ENCODE measurements at regions not wholly inside any gene's neighbourhood (a gene's known extent, or its start where the extent isn't known, plus 50 kb on each side); places are given as distances from the start of the nearest gene placed in this dataset.

DNA sequence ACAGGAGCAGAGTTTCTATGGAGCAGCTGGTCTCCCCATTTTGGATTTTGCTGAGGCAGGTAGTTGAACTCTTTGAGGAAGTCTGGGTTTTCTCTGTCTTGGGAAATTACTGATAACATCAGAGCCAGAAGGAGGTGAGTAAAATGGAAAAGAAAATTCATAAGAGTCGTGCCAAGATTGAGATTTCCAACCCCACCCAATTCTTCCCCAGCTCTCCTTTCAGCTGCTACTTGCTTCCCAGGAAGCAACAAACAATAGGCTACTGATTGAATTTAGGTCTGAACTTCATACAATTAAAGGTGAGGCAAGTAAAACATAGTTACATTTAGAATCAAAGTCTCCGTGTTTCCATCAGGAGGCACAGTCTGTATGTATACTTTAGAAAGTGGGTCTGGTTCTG is 54.6 kb upstream of the EOLA2 start:
- DNase-seq (ENCODE audit: low spot score), result no peak

DNA sequence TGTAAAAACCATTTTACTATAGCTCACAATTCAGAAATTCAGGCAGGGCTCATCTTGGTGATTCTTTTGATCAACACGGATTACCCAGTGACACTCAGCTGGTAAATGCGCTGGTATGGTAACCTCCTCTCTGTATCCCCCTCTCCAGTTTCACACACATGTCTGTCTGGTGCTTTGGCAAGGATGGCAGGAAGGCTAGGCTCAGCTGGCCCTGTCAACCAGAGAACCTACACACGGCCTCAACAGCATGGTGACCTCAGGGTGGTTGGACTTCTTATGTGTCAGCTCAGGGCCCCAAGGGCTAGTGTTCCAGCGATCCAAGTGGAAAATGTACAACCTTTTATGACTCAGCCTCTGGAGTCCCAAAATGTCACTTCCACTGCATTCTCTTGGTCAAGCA is 55.7 kb upstream of the EOLA2 start:
- no peak for DNase-seq (ENCODE audit: low spot score)

DNA sequence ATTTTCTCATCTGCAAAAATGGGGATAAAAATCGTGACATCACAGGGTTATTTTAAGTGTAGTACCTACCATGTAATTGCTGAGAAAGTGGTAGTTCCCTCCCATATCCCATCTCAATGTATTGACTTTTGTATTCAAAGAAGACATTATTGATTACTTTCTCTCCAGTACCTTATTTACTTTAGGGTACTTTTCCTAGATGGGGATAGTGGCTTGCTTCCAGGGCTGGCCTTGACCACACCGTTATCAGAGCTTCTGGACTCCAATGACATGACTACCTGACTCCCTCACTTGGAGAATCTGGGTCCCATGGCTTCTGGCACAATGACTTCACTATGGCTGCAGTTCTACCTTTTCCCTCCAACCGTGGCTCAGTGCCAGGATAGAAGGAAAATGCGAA is 58.2 kb upstream of the EOLA2 start:
- no peak for DNase-seq (ENCODE audit: low spot score)

GRCh38 chrX:150005027-150005426 is 66.7 kb upstream of the EOLA2 start:
- DNase-seq (ENCODE audit: low spot score), result no peak

DNA sequence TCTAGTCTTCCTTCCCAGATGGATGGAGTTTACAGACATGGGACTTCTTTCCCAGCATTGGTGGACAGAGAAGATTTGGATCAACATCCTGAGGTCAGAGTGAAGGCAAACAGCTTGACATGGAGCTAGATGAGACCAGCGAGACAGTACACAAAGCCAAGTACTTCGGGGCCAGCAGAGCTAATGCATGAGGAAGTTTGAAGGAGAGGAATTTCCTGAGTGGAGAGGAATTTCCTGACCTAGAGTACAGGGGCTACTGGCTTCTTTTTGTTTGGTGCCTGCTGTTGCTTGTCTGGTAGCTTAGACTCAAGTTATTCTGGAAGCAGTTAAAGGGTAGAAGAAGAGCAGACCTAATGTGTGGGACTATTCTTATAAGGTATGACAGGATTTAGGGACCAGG is 69.1 kb upstream of the EOLA2 start:
- DNase-seq (ENCODE audit: low spot score), result no peak

- no peak for DNase-seq (ENCODE audit: low spot score)
Measured at GRCh38 chrX:150012647-150013381, 74.5 kb upstream of the EOLA2 start.

DNA sequence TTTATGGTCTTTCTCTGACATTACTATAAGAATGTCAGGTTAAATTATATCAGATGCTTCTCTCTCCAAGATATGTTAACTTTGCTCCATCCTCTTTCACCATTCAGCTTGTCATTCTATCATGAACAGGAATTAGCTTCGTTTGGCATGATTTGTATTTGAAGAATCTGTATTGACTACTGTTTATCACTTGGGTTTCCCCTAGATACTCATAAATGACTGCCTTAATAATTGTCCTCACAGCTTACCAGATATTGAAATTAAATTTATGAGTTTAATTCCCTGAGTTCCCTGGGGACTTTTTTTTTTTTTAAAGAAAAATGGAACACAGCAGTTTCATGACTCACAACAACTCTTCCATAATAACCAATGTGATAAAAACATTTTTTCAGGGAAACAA is 76.2 kb upstream of the EOLA2 start:
- DNase-seq (ENCODE audit: low spot score), result no peak

GRCh38 chrX:150017868-150018267 is 79.6 kb upstream of the EOLA2 start:
- DNase-seq (ENCODE audit: low spot score), result no peak

GRCh38 chrX:150018931-150019361 is 80.7 kb upstream of the EOLA2 start:
- DNase-seq (ENCODE audit: low spot score), result peak; percentile 5

- DNase-seq (ENCODE audit: low spot score), result no peak
Measured at GRCh38 chrX:150028692-150029091, 90.4 kb upstream of the EOLA2 start.

DNA sequence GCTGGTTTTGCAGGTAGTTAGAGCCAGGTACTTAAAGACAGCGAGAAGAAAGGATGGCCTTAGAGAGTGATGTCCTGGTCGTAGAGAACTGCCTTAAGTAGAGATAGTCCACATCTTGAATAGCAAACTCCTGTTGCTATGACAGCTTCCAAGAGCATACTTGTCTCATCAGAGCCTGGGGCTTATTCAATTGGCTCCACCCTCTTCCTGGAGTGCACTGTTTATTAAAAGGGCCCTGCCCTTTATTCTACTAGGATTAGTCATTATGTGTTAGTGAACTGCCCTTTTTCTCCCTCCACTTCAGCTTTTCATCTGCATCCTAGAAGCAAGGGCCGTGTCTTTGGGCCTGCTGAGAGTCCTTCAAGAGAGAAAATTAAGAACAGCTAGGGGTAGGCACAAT is 94.5 kb upstream of the EOLA2 start:
- peak; percentile 35 for DNase-seq (ENCODE audit: low spot score)

- no peak for DNase-seq (ENCODE audit: low spot score)
Measured at GRCh38 chrX:150034788-150035187, 96.5 kb upstream of the EOLA2 start.

DNA sequence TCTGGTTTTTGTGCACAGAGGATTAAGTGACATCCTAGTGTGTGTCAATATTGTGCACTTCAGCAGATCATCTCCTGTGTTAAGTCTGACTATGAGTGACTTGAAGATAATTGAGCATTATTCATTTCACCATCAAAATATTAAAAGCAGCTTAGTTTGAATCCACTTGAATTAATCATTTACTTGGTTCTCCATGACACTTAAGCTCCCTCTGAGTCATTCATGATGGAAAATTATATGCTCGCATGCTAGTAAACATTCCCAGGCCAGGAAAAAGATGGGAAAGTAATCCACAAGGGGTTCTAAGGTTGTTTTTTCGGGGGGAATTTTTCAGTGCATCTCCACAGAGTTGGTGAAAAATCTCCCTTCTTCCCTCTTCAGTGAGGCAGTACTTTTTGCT is 97.2 kb upstream of the EOLA2 start:
- no peak for DNase-seq (ENCODE audit: low spot score)

DNA sequence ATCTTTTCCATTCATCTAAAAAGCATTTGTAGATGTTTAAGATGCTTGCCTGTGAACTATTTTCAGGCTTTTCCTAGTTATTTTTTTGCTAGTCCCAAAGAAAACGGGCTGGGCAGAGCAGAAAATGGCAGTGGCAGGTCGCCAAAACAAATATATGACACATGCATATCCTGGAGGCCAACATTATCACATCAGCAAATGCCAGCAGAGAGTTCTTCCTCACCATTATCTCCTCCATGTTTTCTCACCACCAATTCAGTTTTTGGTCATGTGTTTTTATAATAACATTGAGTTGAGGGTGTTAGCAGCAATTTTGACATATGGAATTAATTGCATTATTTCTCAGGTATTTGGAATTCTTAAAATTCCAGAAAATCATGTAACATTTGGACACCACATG is 97.9 kb upstream of the EOLA2 start:
- DNase-seq (ENCODE audit: low spot score), result peak; percentile 24

GRCh38 chrX:150036641-150037040 is 98.3 kb upstream of the EOLA2 start:
- no peak for DNase-seq (ENCODE audit: low spot score)

- DNase-seq (ENCODE audit: low spot score), result no peak
Measured at GRCh38 chrX:150037041-150037440, 98.8 kb upstream of the EOLA2 start.

DNA sequence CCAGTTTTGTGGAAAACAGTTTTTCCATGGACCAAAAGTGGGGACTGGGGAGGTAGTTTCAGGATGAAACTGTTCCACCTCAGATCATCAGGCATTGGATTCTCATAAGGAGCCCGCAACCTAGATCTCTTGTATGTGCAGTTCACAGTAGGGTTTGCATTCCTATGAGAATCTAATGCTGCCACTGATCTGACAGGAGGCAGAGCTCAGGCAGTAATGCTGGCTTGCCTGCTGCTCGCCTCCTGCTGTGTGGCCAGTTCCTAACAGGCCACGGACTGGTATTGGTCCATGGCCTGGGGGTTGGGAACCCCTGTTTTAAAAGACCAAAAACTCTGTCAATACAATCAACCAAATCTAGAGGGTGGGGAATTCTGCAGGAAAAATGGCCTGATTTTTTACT is 100.0 kb upstream of the EOLA2 start:
- no peak for DNase-seq (ENCODE audit: low spot score)

GRCh38 chrX:150038986-150039599 is 100.8 kb upstream of the EOLA2 start:
- no peak for DNase-seq (ENCODE audit: low spot score)

- DNase-seq (ENCODE audit: low spot score), result no peak
Measured at GRCh38 chrX:150041208-150041607, 102.9 kb upstream of the EOLA2 start.

GRCh38 chrX:150044556-150044955 is 106.3 kb upstream of the EOLA2 start:
- DNase-seq (ENCODE audit: low spot score), result no peak

DNA sequence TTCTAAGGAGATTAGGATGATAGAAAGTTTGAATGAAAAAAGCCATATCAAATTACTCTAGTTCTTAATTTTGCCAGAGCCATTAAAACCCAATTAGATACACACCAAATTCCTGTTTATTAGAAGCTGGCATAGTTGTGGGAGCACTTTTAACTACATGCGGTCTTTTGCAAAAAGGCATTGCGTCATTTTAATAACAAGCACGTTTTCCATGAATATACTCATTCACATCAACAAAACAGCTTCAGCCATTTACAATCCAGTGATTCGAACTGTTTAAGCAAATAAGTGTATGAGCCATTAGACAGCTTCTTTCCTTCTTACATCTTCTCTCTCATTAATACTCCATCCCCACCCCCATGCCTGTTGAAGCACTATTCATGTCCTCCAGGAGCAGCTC is 109.5 kb upstream of the EOLA2 start:
- no peak for DNase-seq (ENCODE audit: low spot score)

DNA sequence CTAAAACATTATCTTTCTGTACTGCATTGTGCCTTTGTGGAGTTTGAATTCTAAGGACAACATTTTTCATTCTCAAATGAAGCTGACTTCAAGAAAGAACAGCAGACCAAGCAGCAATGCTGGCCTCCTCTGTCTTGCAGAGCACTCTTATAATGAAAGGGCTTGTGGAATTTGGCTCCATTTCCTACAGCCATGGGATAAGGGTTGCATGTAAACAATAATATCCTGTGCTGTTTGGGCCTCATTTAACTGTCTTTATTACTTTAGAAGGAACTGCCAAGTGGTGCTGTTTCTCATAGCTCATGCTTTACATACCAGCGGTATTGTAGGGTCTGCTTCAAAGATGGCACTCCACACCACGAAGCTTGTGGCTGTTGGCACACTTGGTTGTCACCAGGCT is 111.4 kb upstream of the EOLA2 start:
- peak; percentile 9 for DNase-seq (ENCODE audit: low spot score)

GRCh38 chrX:150050387-150050786 is 112.1 kb upstream of the EOLA2 start:
- no peak for DNase-seq (ENCODE audit: low spot score)

GRCh38 chrX:150051096-150051495 is 112.8 kb upstream of the EOLA2 start:
- DNase-seq (ENCODE audit: low spot score), result no peak
